ENCODE measurements at regions not wholly inside any gene's neighbourhood (a gene's known extent, or its start where the extent isn't known, plus 50 kb on each side); places are given as distances from the start of the nearest gene placed in this dataset.

- Histone ChIP-seq H3K9me3 (ENCODE audit: control extremely low read depth in 1 of 3, control insufficient read depth in 2 of 3, insufficient read depth in 1 of 3, low read length in 2 of 3) (no peaks in the 10 kb centered on the region), H3K27me3 (replicated peaks in 1 of 4; ENCODE audit: control extremely low read depth in 1 of 4, control insufficient read depth in 3 of 4, insufficient read depth in 4 of 4, low read length in 3 of 4) (no peaks in the 10 kb centered on the region), H3K4me2 (replicated peaks; ENCODE audit: low read depth, low read length, poor library complexity, severe bottlenecking) (no peak overlapping the region), H3K4me1 (ENCODE audit: control insufficient read depth in 2 of 2, insufficient read depth in 2 of 2, low read length in 2 of 2) (no peaks in the 10 kb centered on the region), H3K79me2 (ENCODE audit: control insufficient read depth, insufficient read depth, low read length) (no peaks in the 10 kb centered on the region), H2AFZ (ENCODE audit: insufficient read depth, low read depth, low read length, poor library complexity, severe bottlenecking) (no peak overlapping the region), H3K27ac (ENCODE audit: low read length in 2 of 2) (no peak overlapping the region), H3K9ac (ENCODE audit: low read length) (no peak overlapping the region), H3K36me3 (replicated peaks in 1 of 2; ENCODE audit: control extremely low read depth in 1 of 2, control insufficient read depth in 1 of 2, extremely low read depth in 1 of 2, insufficient read depth in 2 of 2, low read length in 1 of 2) (no peaks in the 10 kb centered on the region), H4K20me1 (ENCODE audit: control insufficient read depth, insufficient read depth, low read length, poor library complexity, severe bottlenecking) (no peaks in the 10 kb centered on the region), H3K4me3 (ENCODE audit: control extremely low read depth in 1 of 5, extremely low read depth in 1 of 5, insufficient read depth in 1 of 5, low read depth in 2 of 5, low read length in 4 of 5) (no peak overlapping the region)
- WGBS (ENCODE audit: insufficient coverage), result no CpG with 5 or more reads among the region's 3 CpGs
- TF ChIP-seq EZH2 (IDR thresholded peaks at IDR 0.05; ENCODE audit: borderline replicate concordance, insufficient read depth, low read depth, low read length, poor library complexity, severe bottlenecking), result no peak
- TF ChIP-seq CTCF (IDR thresholded peaks at IDR 0.05), result no peak
- intact Hi-C loops (cut with micrococcal nuclease), result no loop called here
- ATAC-seq (ENCODE audit: low read depth) (no peak), DNase-seq (no peak)
- H3K4me1 Mint-ChIP-seq, result no peaks in the 10 kb centered on the region
- no peak overlapping the region for H3K4me3 Mint-ChIP-seq
- no peak overlapping the region for H3K27ac Mint-ChIP-seq
- ChIA-PET CTCF (no interaction called here), POLR2A (no interaction called here)
- peaks cover 35% of the 10 kb centered on the region for H3K27me3 Mint-ChIP-seq
- peaks cover 5% of the 10 kb centered on the region for H3K9me3 Mint-ChIP-seq (ENCODE audit: insufficient read depth)
Observed at GRCh38 chr1:182217071-182217470, 155.6 kb upstream of the ZNF648 start.

- Histone ChIP-seq H3K36me3 (replicated peaks in 1 of 2; ENCODE audit: control extremely low read depth in 1 of 2, control insufficient read depth in 1 of 2, extremely low read depth in 1 of 2, insufficient read depth in 2 of 2, low read length in 1 of 2) (no peaks in the 10 kb centered on the region), H3K9ac (ENCODE audit: low read length) (no peak overlapping the region), H3K4me3 (ENCODE audit: control extremely low read depth in 1 of 5, extremely low read depth in 1 of 5, insufficient read depth in 1 of 5, low read depth in 2 of 5, low read length in 4 of 5) (no peak overlapping the region), H3K79me2 (ENCODE audit: control insufficient read depth, insufficient read depth, low read length) (no peaks in the 10 kb centered on the region), H3K9me3 (ENCODE audit: control extremely low read depth in 1 of 3, control insufficient read depth in 2 of 3, insufficient read depth in 1 of 3, low read length in 2 of 3) (no peaks in the 10 kb centered on the region), H3K27ac (ENCODE audit: low read length in 2 of 2) (no peak overlapping the region), H3K4me2 (replicated peaks; ENCODE audit: low read depth, low read length, poor library complexity, severe bottlenecking) (no peak overlapping the region), H3K4me1 (ENCODE audit: control insufficient read depth in 2 of 2, insufficient read depth in 2 of 2, low read length in 2 of 2) (no peaks in the 10 kb centered on the region), H2AFZ (ENCODE audit: insufficient read depth, low read depth, low read length, poor library complexity, severe bottlenecking) (no peak overlapping the region), H3K27me3 (replicated peaks in 1 of 4; ENCODE audit: control extremely low read depth in 1 of 4, control insufficient read depth in 3 of 4, insufficient read depth in 4 of 4, low read length in 3 of 4) (no peaks in the 10 kb centered on the region), H4K20me1 (ENCODE audit: control insufficient read depth, insufficient read depth, low read length, poor library complexity, severe bottlenecking) (no peaks in the 10 kb centered on the region)
- Mint-ChIP-seq H3K27me3 (peaks cover 25% of the 10 kb centered on the region), H3K4me1 (no peaks in the 10 kb centered on the region), H3K4me3 (no peak overlapping the region), H3K27ac (no peak overlapping the region), H3K9me3 (ENCODE audit: insufficient read depth) (peaks cover 3% of the 10 kb centered on the region)
- ChIA-PET CTCF (no interaction called here), POLR2A (no interaction called here)
- TF ChIP-seq EZH2 (IDR thresholded peaks at IDR 0.05; ENCODE audit: borderline replicate concordance, insufficient read depth, low read depth, low read length, poor library complexity, severe bottlenecking) (no peak), CTCF (IDR thresholded peaks at IDR 0.05) (no peak)
- ATAC-seq (ENCODE audit: low read depth), result no peak
- DNase-seq, result no peak
- intact Hi-C loops (cut with micrococcal nuclease), result no loop called here
Observed at GRCh38 chr1:182215764-182216163, 154.3 kb upstream of the ZNF648 start.

All from B cell (primary cell).